ENCODE measurements at regions not wholly inside any gene's neighbourhood (a gene's known extent, or its start where the extent isn't known, plus 50 kb on each side); places are given as distances from the start of the nearest gene placed in this dataset.

- TF ChIP-seq, protein P1, sequence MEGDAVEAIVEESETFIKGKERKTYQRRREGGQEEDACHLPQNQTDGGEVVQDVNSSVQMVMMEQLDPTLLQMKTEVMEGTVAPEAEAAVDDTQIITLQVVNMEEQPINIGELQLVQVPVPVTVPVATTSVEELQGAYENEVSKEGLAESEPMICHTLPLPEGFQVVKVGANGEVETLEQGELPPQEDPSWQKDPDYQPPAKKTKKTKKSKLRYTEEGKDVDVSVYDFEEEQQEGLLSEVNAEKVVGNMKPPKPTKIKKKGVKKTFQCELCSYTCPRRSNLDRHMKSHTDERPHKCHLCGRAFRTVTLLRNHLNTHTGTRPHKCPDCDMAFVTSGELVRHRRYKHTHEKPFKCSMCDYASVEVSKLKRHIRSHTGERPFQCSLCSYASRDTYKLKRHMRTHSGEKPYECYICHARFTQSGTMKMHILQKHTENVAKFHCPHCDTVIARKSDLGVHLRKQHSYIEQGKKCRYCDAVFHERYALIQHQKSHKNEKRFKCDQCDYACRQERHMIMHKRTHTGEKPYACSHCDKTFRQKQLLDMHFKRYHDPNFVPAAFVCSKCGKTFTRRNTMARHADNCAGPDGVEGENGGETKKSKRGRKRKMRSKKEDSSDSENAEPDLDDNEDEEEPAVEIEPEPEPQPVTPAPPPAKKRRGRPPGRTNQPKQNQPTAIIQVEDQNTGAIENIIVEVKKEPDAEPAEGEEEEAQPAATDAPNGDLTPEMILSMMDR (IDR thresholded peaks at IDR 0.05; ENCODE audit: borderline replicate concordance, extremely low read depth, low read length, poor library complexity, severe bottlenecking), result no peak
- TF ChIP-seq EZH2 (IDR thresholded peaks at IDR 0.05; ENCODE audit: borderline replicate concordance, low read depth, low read length, severe bottlenecking), result no peak
These were observed 138.0 kb upstream of the ZNF366 start for GRCh38 chr5:72645064-72645846.
